Liver (tissue), 8 donors: ENCODE measurements at regions not wholly inside any gene's neighbourhood (a gene's known extent, or its start where the extent isn't known, plus 50 kb on each side); places are given as distances from the start of the nearest gene placed in this dataset.

Source experiments
- DNase-seq: peaks from one replicate; pipeline ENCODE4 v3.0.0-alpha.2; 2017; ENCODE audit warnings: low spot score
- H3K27ac ChIP-seq, 2 donors: one replicate each; pipeline ENCODE4 v1.7.0; 2013; ENCODE audit warnings: inconsistent platforms in 2 of 2, low read length in 2 of 2, control low read depth in 1 of 2, low read depth in 1 of 2, mild to moderate bottlenecking in 1 of 2
- H3K27me3 ChIP-seq, 4 donors: one replicate each; pipeline versions ENCODE4 v1.6.1 to v1.7.0; 2013; ENCODE audit warnings: low read length in 3 of 4, inconsistent platforms in 1 of 4, mild to moderate bottlenecking in 1 of 4, moderate library complexity in 1 of 4; ENCODE audit not compliant: control insufficient read depth in 4 of 4, insufficient read depth in 4 of 4
- H3K36me3 ChIP-seq, 4 donors: one replicate each; pipeline versions ENCODE4 v1.6.1 to v1.7.0; 2013; ENCODE audit warnings: low read length in 3 of 4, mild to moderate bottlenecking in 3 of 4, low read depth in 1 of 4, moderate library complexity in 1 of 4; ENCODE audit not compliant: control insufficient read depth in 4 of 4, insufficient read depth in 3 of 4
- H3K4me1 ChIP-seq, 4 donors: one replicate each; pipeline versions ENCODE4 v1.6.1 to v1.7.0; 2013; ENCODE audit warnings: low read length in 3 of 4, mild to moderate bottlenecking in 3 of 4, moderate library complexity in 1 of 4; ENCODE audit not compliant: control insufficient read depth in 4 of 4, insufficient read depth in 4 of 4
- H3K4me3 ChIP-seq, 3 donors: one replicate each; pipeline versions ENCODE4 v1.6.1 to v1.7.0; 2013; ENCODE audit warnings: low read length in 3 of 3, control low read depth in 1 of 3, low read depth in 1 of 3, mild to moderate bottlenecking in 1 of 3
- H3K9ac ChIP-seq, 2 donors: one replicate each; pipeline ENCODE4 v1.7.0; 2013; ENCODE audit warnings: low read length in 2 of 2, mild to moderate bottlenecking in 2 of 2, moderate library complexity in 2 of 2, control low read depth in 1 of 2, low read depth in 1 of 2
- H3K9me3 ChIP-seq, 4 donors: one replicate each; pipeline versions ENCODE4 v1.6.1 to v1.7.0; 2013; ENCODE audit warnings: low read length in 3 of 4; ENCODE audit not compliant: control insufficient read depth in 4 of 4
- ATF3 ChIP-seq: IDR thresholded peaks from 2 replicates; pipeline ENCODE4 v1.6.1; 2016; ENCODE audit warnings: antibody characterized with exemption
- CTCF ChIP-seq: fragments of 150-350 bp; IDR thresholded peaks from 2 replicates; pipeline ENCODE4 v1.5.1; 2017; ENCODE audit warnings: improper control_type of control experiment, low read depth, low read length; ENCODE audit not compliant: missing input control
- EGR1 ChIP-seq, 2 donors: IDR thresholded peaks; 2 replicates each; pipeline ENCODE4 v1.6.1; 2016 to 2018; ENCODE audit warnings: antibody characterized with exemption in 2 of 2, low read depth in 2 of 2
- FOXA1 ChIP-seq: IDR thresholded peaks from 2 replicates; pipeline ENCODE4 v1.6.1; 2016; ENCODE audit warnings: antibody characterized with exemption
- FOXA2 ChIP-seq: IDR thresholded peaks from 2 replicates; pipeline ENCODE4 v1.6.1; 2016; ENCODE audit warnings: antibody characterized with exemption
- GABPA ChIP-seq, 2 donors: IDR thresholded peaks in 1 of 2; conservative IDR thresholded peaks in 1 of 2; 2 replicates each; pipeline ENCODE4 v1.6.1; 2016; ENCODE audit warnings: antibody characterized with exemption in 2 of 2, mild to moderate bottlenecking in 1 of 2, moderate library complexity in 1 of 2
- HNF4A ChIP-seq, 2 donors: conservative IDR thresholded peaks; 2 replicates each; pipeline ENCODE4 v1.6.1; 2016; ENCODE audit warnings: antibody characterized with exemption in 2 of 2, mild to moderate bottlenecking in 2 of 2
- HNF4G ChIP-seq: IDR thresholded peaks from 2 replicates; pipeline ENCODE4 v1.6.1; 2016; ENCODE audit warnings: antibody characterized with exemption
- JUND ChIP-seq, 2 donors: IDR thresholded peaks; 2 replicates each; pipeline ENCODE4 v1.6.1; 2016; ENCODE audit warnings: antibody characterized with exemption in 2 of 2
- NR2F2 ChIP-seq: IDR thresholded peaks from 2 replicates; pipeline ENCODE4 v1.6.1; 2016; ENCODE audit warnings: antibody characterized with exemption
- RAD21 ChIP-seq, 2 donors: IDR thresholded peaks; 2 replicates each; pipeline ENCODE4 v1.6.1; 2016; ENCODE audit warnings: antibody characterized with exemption in 2 of 2, mild to moderate bottlenecking in 2 of 2
- REST ChIP-seq: IDR thresholded peaks from 2 replicates; pipeline ENCODE4 v1.6.1; 2016; ENCODE audit warnings: antibody characterized with exemption, mild to moderate bottlenecking
- RXRA ChIP-seq, 2 donors: IDR thresholded peaks; 2 replicates each; pipeline ENCODE4 v1.6.1; 2017 to 2018; ENCODE audit warnings: antibody characterized with exemption in 2 of 2, mild to moderate bottlenecking in 1 of 2
- SP1 ChIP-seq: IDR thresholded peaks from 2 replicates; pipeline ENCODE4 v1.6.1; 2018; ENCODE audit warnings: antibody characterized with exemption, mild to moderate bottlenecking
- TAF1 ChIP-seq: conservative IDR thresholded peaks from 2 replicates; pipeline ENCODE4 v1.6.1; 2016; ENCODE audit warnings: antibody characterized with exemption, mild to moderate bottlenecking
- YY1 ChIP-seq: IDR thresholded peaks from 2 replicates; pipeline ENCODE4 v1.6.1; 2016; ENCODE audit warnings: antibody characterized with exemption, mild to moderate bottlenecking
- WGBS: extraction: QIAGEN DNeasy Blood & Tissue Kit; methylation state at CpG from one replicate; pipeline ENCODE4 v1.1.7; 2013; 5-methylcytosine and 5-hydroxymethylcytosine counted together
- TF ChIP-seq, protein P1 (sequence below): IDR thresholded peaks from 2 replicates; pipeline ENCODE4 v1.6.1; 2016; ENCODE audit warnings: antibody characterized with exemption
- TF ChIP-seq, protein P2 (sequence below): IDR thresholded peaks from 2 replicates; pipeline ENCODE4 v1.6.1; 2016; ENCODE audit warnings: antibody characterized with exemption
- donor health status: healthy.
- donor health status: healthy.
- donor health status: healthy.
- donor health status: healthy.
- donor health status: healthy.

GRCh38 chrX:40307871-40308270 is 210.1 kb upstream of the BCOR start:
- no peak for TF ChIP-seq CTCF
- no peak for TF ChIP-seq SP1
- TF ChIP-seq NR2F2: no peak
- TF ChIP-seq, protein P1, sequence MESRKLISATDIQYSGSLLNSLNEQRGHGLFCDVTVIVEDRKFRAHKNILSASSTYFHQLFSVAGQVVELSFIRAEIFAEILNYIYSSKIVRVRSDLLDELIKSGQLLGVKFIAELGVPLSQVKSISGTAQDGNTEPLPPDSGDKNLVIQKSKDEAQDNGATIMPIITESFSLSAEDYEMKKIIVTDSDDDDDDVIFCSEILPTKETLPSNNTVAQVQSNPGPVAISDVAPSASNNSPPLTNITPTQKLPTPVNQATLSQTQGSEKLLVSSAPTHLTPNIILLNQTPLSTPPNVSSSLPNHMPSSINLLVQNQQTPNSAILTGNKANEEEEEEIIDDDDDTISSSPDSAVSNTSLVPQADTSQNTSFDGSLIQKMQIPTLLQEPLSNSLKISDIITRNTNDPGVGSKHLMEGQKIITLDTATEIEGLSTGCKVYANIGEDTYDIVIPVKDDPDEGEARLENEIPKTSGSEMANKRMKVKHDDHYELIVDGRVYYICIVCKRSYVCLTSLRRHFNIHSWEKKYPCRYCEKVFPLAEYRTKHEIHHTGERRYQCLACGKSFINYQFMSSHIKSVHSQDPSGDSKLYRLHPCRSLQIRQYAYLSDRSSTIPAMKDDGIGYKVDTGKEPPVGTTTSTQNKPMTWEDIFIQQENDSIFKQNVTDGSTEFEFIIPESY: no peak
- TF ChIP-seq FOXA2: no peak
- no peak for TF ChIP-seq RAD21 (IDR thresholded peaks at IDR 0.05)
- TF ChIP-seq, protein P2, sequence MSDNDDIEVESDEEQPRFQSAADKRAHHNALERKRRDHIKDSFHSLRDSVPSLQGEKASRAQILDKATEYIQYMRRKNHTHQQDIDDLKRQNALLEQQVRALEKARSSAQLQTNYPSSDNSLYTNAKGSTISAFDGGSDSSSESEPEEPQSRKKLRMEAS: no peak
- TF ChIP-seq RXRA (IDR thresholded peaks at IDR 0.05): no peak
- no peak overlapping the region for H3K27ac ChIP-seq

DNA sequence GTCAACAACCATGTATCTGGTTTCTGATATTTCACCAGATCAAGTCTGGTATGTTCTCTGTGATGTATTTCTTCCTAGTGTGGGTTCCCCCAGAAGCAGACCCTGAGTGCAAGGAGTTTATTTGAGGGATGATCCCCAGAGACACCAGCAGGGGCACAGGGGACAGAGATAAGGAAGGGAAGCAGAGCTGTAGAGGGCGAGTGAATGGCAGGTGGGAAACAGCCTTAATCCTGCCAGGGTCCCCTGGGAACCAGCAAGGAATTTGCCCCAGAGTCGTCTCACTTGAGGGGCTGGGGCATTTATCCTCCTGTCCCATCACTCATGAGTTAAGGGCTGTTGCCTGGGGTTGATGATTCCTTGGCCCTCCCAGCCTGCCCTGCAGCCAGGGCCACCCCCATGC is 206.4 kb upstream of the BCOR start:
- Histone ChIP-seq H3K9me3 (peaks cover 0 to 5% (median 1%) of the 10 kb centered on the region in 4 donors), H3K36me3 (no peaks in the 10 kb centered on the region), H3K4me3 (no peak overlapping the region), H3K27me3 (no peaks in the 10 kb centered on the region), H3K27ac (no peak overlapping the region), H3K9ac (no peak overlapping the region), H3K4me1 (no peaks in the 10 kb centered on the region)
- no peak for TF ChIP-seq RXRA (IDR thresholded peaks at IDR 0.05)
- TF ChIP-seq, protein P1: no peak
- no peak for TF ChIP-seq REST
- TF ChIP-seq RAD21 (IDR thresholded peaks at IDR 0.05): no peak
- no peak for TF ChIP-seq SP1
- no peak for TF ChIP-seq CTCF
- no peak for TF ChIP-seq YY1
- no peak for TF ChIP-seq EGR1 (IDR thresholded peaks at IDR 0.05; ENCODE audit: low read depth in 2 of 2)
- no peak for TF ChIP-seq FOXA1
- TF ChIP-seq ATF3: no peak
- no peak for TF ChIP-seq HNF4G
- no peak for TF ChIP-seq FOXA2
- no peak for TF ChIP-seq GABPA (IDR thresholded peaks at IDR 0.05 in 1 of 2, conservative IDR thresholded peaks at IDR 0.05 in 1 of 2)
- no peak for TF ChIP-seq JUND (IDR thresholded peaks at IDR 0.05)
- TF ChIP-seq, protein P2: no peak
- TF ChIP-seq HNF4A (conservative IDR thresholded peaks at IDR 0.05): no peak
- TF ChIP-seq TAF1: no peak
- no peak for DNase-seq
- WGBS: 75% methylated on average over 2 of the region's 2 CpGs

More at GRCh38 chrX:40307871-40308270, 210.1 kb upstream of the BCOR start:
- Histone ChIP-seq H3K9ac (no peak overlapping the region), H3K4me3 (no peak overlapping the region), H3K9me3 (peaks cover 0 to 5% (median 1%) of the 10 kb centered on the region in 4 donors), H3K4me1 (no peaks in the 10 kb centered on the region), H3K27me3 (no peaks in the 10 kb centered on the region), H3K36me3 (no peaks in the 10 kb centered on the region)
- 94% methylated on average over 13 of the region's 13 CpGs for WGBS
- no peak for DNase-seq
